GM18505 (cell line): ENCODE measurements at regions not wholly inside any gene's neighbourhood (a gene's known extent, or its start where the extent isn't known, plus 50 kb on each side); places are given as distances from the start of the nearest gene placed in this dataset.

ENCODE experiments used
- ATAC-seq: cut with Tn5 transposase; IDR thresholded peaks from one replicate; pipeline ENCODE4 v1.9.1; 2021; ENCODE audit not compliant: unreplicated experiment
- POLR2A ChIP-seq: IDR thresholded peaks from 4 replicates; pipeline ENCODE4 v1.6.1; 2011; ENCODE audit warnings: borderline replicate concordance; ENCODE audit not compliant: insufficient read depth, insufficient read length; ENCODE audit errors: extremely low read depth

DNA sequence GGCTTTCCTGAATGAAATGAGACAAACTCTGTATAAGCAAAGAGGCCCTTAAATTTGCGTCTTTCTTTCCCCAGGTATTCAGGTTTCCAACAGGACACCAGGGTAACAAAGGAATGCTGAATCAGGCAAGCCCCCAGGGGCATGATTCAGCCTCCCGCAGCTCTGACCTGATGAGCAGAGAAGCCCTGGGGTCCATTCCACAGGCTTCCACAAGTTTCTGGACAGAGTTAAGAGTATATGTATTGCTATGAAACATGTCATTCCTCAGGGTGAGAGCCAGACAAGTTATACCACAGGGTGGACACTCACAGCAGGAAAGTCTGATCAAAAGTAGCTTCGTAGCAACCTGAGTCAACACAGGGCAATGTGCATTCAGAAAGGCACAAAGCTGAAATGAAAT, 68.1 kb upstream of the CTNNB1 start:
- no peak for TF ChIP-seq POLR2A
- ATAC-seq, result no peak

DNA sequence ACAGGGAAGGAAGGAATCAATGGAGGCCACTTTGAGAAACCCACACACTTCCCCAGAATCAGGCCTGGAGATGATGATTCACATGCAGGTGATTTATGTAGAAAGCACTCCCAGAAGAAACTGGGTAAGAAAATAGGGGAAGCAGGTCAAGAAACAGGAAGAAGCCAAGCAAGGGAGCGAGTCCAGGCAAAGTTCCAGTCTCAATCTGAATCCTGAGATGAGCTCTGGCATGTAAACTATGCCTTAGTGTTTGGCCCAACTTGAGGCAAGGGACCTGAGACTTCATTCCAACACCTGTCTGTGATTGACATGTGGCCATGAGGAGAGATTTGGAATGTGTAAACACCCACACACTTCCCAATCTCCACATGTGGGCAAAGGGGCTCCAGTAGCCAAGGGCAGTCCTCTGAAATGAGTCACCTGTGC, 61.6 kb upstream of the CTNNB1 start:
- no peak for ATAC-seq
- TF ChIP-seq POLR2A, result no peak

DNA sequence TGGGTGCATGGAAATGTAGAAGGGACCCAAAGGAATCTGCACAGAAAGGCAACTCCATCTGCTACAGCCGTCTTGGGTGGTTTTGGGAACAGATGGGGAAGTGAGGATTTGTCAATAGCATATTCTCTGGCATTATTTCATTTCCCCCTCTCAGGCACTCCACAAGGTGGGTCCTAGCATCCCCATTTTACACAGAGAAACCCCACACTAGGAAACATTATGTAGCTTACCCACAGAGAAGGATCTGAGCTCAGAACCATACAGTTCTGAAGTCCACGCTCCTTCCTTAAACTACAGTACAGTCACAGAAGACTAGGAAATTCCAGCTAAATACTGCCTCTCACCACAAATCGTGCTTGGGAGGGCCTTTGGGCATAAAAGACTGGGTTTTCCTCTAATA, 61.2 kb upstream of the CTNNB1 start:
- no peak for ATAC-seq
- TF ChIP-seq POLR2A, result no peak

DNA sequence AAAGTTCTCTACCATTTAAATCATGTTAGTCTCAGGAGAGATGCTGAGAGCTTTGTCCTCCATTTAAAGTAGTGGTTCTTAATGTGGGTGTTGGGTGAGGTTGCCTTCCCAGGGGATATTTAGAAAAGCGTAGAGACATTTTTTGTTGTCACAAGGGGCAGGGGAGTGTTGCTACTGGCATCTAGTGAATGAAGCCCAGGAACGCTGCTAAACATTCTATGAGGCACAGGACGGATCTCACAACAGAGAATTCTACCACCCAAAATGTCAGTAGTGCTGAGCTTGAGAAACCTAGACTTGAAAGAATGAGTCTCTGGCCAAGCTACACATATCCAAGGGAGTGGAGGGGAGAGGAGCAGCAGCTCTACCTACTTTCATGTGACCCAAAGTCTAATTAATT, 60.7 kb upstream of the CTNNB1 start:
- no peak for ATAC-seq
- no peak for TF ChIP-seq POLR2A

DNA sequence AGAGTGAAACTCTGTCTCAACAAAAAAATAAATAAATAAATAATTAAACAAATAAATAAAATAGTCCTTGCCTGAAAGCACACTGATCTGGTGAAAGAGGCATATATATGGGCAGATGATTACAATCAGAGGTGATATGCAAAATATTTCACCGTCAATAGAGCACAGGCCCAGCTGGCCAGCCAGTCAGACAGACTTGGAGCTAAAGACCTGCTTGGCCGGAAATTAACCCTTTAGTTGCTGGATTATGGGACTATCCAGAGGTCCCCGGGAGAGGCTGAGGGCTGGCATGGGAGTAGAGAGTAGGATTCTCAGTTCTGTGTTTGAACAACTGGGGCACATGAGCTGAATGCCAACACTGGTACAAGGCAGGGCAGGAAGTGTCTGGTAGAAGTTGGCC, 59.1 kb upstream of the CTNNB1 start:
- TF ChIP-seq POLR2A, result no peak
- ATAC-seq, result no peak

DNA sequence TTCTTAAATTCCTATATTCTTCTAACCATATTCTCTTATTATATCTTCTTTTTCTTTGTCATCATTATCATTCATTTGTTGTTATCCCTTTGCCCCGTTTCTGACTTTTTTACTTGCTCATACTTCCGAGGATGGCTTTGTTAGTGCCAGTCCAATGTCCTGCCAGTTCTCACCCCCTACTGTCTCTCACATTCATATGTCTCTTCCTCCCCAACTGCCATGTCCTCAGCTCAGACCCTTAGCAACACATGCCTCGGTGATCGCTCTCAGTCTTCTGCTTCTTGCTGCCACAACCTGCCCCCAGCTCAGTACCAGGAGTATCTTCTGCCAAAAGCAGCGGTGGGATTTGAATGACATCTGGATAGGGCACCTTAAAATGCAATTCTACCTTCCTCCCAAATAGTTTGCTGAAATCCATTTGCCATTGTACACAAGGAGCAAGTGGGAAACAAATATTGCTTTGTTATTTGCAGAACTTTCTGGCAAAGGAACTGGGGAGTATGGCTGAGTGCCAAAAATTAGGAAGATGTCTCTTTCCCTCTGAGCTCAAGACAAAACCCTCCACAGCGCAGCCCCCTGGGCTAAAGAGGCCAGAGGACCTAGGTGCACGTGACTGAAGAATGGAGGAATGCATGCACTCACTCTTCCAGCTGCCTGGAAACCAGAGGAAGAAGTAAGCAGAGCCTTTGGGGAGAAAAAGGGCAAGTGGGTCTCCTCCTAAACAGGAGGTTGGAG, 57.7 kb upstream of the CTNNB1 start:
- no peak for ATAC-seq
- no peak for TF ChIP-seq POLR2A

DNA sequence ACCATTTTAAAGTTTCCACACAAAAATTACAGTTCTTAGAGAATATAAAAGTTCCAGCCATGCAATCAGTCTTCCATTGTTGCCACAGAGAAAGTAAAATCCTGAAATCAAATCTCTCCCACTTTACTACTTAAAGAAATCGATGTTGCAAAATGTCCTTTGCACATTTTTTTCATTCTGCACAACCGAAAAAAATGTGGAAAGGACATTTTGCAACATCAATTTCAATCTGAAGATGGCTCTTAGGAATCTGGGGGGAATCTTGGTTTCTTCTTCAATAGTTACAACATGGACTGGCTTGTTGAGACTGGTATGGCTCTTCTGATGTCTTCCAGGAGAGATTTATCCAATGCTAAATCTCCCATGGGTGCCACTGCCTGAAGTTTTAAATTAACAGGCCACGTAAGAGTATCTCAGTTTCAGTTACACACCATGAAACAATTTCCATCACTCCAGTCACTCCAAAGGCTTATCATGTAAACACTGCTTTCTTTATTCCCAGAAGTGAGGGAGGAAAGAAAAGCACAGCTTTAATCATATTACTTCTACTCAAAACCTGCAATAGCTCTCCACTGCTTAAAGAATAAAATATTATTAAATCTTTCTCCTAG, 55.8 kb upstream of the CTNNB1 start:
- ATAC-seq, result no peak
- no peak for TF ChIP-seq POLR2A

DNA sequence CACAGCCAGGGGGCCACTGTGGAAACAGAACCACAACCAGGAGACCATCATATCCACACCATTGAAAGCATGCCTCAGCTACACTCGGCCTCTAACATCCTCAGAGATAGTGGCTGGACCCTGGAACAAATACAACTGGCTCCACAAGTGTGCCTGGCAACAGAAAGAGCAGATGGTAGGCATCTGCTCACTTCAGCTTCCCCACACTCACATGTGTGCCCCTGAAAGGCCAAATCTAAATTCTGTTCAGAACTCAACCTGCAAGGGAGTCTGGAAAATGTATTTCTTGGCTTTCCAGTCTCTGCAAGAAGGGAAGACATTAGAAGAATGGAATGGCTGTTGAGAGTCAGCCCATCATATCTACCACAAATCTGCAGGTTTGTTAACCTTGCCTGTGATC, 54.7 kb upstream of the CTNNB1 start:
- TF ChIP-seq POLR2A, result no peak

DNA sequence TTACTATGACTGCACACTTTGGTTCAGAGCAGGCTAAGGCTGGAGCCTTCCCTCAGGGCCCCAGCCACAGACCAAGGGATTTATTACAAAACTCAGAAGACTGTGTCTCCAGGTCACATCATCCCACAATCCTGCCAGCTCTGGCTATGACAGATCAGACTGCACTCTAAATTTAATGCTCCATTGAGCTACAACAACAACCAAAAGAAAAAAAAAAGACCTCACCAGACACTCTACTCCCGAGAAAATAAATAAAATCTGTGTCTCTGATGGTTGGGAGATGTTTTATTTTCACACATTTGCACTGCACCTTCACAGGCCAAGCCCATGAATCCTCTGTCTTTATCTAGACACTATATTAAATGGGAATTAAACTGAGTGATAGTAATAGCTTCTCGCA, 50.8 kb upstream of the CTNNB1 start:
- ATAC-seq, result no peak
- TF ChIP-seq POLR2A, result no peak

More for the DNA sequence above, 54.7 kb upstream of the CTNNB1 start:
- ATAC-seq, result no peak

DNA sequence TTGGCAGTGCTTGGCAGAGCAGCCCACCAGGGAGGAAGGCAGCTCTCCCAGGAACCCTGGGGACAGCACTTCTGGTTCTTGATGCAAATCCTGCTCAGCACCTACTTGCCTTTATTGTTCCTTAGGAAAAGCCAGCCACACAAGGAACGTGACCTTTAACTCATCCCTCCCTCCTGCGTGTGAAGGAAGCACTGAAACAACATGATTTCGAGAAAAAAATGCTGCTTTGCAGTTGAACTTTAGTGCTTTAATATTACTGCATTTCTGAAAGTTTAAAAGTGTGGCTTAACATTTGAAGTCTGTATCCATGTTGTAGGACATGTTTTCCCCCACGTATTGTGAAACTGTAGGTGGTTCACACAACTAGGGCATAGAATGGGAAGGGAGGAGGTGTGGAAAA, 50.4 kb upstream of the CTNNB1 start:
- no peak for ATAC-seq
- TF ChIP-seq POLR2A, result no peak
